ENCODE measurements at regions not wholly inside any gene's neighbourhood (a gene's known extent, or its start where the extent isn't known, plus 50 kb on each side); places are given as distances from the start of the nearest gene placed in this dataset.

- Histone ChIP-seq H3K4me3 (no peak overlapping the region), H3K9me3 (no peaks in the 10 kb centered on the region), H3K27ac (no peak overlapping the region), H3K27me3 (no peaks in the 10 kb centered on the region), H3K4me1 (ENCODE audit: insufficient read depth) (no peaks in the 10 kb centered on the region), H3K36me3 (no peaks in the 10 kb centered on the region)
- TF ChIP-seq EP300 (IDR thresholded peaks at IDR 0.05) (no peak), CTCF (IDR thresholded peaks at IDR 0.05) (no peak), POLR2A (IDR thresholded peaks at IDR 0.05) (no peak)
- intact Hi-C loops (cut with DNase I) = loop anchor here in 1 of 4 donors (5.0 kb wide), 1 partner anchor 1192 kb away; no protein-coding TSS in a partner anchor
- WGBS, 3 donors = 82 to 91% (median 88%) methylated on average over 8 of the region's 8 CpGs
- DNase-seq = no peak
Measured at GRCh38 chrX:39580043-39580442, 517.7 kb downstream of the BCOR start.

- TF ChIP-seq POLR2A (IDR thresholded peaks at IDR 0.05) (no peak), EP300 (IDR thresholded peaks at IDR 0.05) (no peak), CTCF (IDR thresholded peaks at IDR 0.05) (no peak)
- no peaks in the 10 kb centered on the region for H3K9me3 ChIP-seq
- intact Hi-C loops (cut with DNase I) = loop anchor here in 1 of 4 donors (5.0 kb wide), 1 partner anchor 1191 kb away; no protein-coding TSS in a partner anchor
- H3K4me1 ChIP-seq (ENCODE audit: insufficient read depth) = no peaks in the 10 kb centered on the region
- H3K27me3 ChIP-seq = no peaks in the 10 kb centered on the region
- no peak for DNase-seq
- WGBS, 3 donors = 60 to 68% (median 62%) methylated on average over 3 of the region's 3 CpGs
- no peak overlapping the region for H3K27ac ChIP-seq
- H3K4me3 ChIP-seq = no peak overlapping the region
- H3K36me3 ChIP-seq = no peaks in the 10 kb centered on the region
Measured at GRCh38 chrX:39581411-39581810, 516.3 kb downstream of the BCOR start.

GRCh38 chrX:39582091-39582490, 515.7 kb downstream of the BCOR start:
- Histone ChIP-seq H3K4me3 (no peak overlapping the region), H3K9me3 (no peaks in the 10 kb centered on the region), H3K4me1 (ENCODE audit: insufficient read depth) (no peaks in the 10 kb centered on the region), H3K27me3 (no peaks in the 10 kb centered on the region), H3K36me3 (no peaks in the 10 kb centered on the region), H3K27ac (no peak overlapping the region)
- no peak for DNase-seq
- no peak for TF ChIP-seq POLR2A (IDR thresholded peaks at IDR 0.05)
- TF ChIP-seq CTCF (IDR thresholded peaks at IDR 0.05) = no peak
- TF ChIP-seq EP300 (IDR thresholded peaks at IDR 0.05) = no peak
- intact Hi-C loops (cut with DNase I) = loop anchor here in 1 of 4 donors (5.0 kb wide), 1 partner anchor 1190 kb away; no protein-coding TSS in a partner anchor
- 46 to 72% (median 51%) methylated on average over 3 of the region's 3 CpGs for WGBS, 3 donors

- Histone ChIP-seq H3K9me3 (no peaks in the 10 kb centered on the region), H3K4me3 (no peak overlapping the region), H3K4me1 (ENCODE audit: insufficient read depth) (no peaks in the 10 kb centered on the region), H3K27me3 (no peaks in the 10 kb centered on the region), H3K36me3 (no peaks in the 10 kb centered on the region), H3K27ac (no peak overlapping the region)
- TF ChIP-seq EP300 (IDR thresholded peaks at IDR 0.05) (no peak), CTCF (IDR thresholded peaks at IDR 0.05) (no peak)
- DNase-seq = no peak
- intact Hi-C loops (cut with DNase I) = loop anchor here in 1 of 4 donors (5.0 kb wide), 1 partner anchor 1189 kb away; no protein-coding TSS in a partner anchor
- 59 to 72% (median 60%) methylated on average over 4 of the region's 4 CpGs for WGBS, 3 donors
Measured at GRCh38 chrX:39582976-39583375, 514.8 kb downstream of the BCOR start.

Measured in ovary (tissue), 7 donors.